KMS-11 (cell line): ENCODE measurements at regions not wholly inside any gene's neighbourhood (a gene's known extent, or its start where the extent isn't known, plus 50 kb on each side); places are given as distances from the start of the nearest gene placed in this dataset.

ENCODE experiments used
- H2AFZ ChIP-seq: fragments of 200-600 bp; sonication (generic); 2 replicates; pipeline ENCODE4 v1.6.1; 2016; ENCODE audit warnings: antibody characterized with exemption, mixed run types, low read depth
- H3K27ac ChIP-seq: fragments of 200-600 bp; sonication (generic); 2 replicates; pipeline ENCODE4 v1.6.1; 2016; ENCODE audit warnings: mild to moderate bottlenecking, mixed run types
- H3K27me3 ChIP-seq: fragments of 200-600 bp; sonication (generic); 2 replicates; pipeline ENCODE4 v1.6.1; 2017; ENCODE audit warnings: mild to moderate bottlenecking, low read depth, mixed run types, moderate library complexity; ENCODE audit not compliant: insufficient read depth
- H3K36me3 ChIP-seq: fragments of 200-600 bp; sonication (generic); 2 replicates; pipeline ENCODE4 v1.6.1; 2017; ENCODE audit warnings: mild to moderate bottlenecking, mixed run types; ENCODE audit not compliant: insufficient read depth
- H3K4me1 ChIP-seq: fragments of 200-600 bp; sonication (generic); 2 replicates; pipeline ENCODE4 v1.6.1; 2016; ENCODE audit warnings: mild to moderate bottlenecking, low read depth, mixed run types; ENCODE audit not compliant: poor library complexity, severe bottlenecking
- H3K4me2 ChIP-seq: fragments of 200-600 bp; sonication (generic); 2 replicates; pipeline ENCODE4 v1.7.0; 2016; ENCODE audit warnings: mild to moderate bottlenecking, mixed run types
- H3K4me3 ChIP-seq: fragments of 200-600 bp; sonication (generic); IDR thresholded peaks from 2 replicates; pipeline ENCODE4 v1.6.1; 2017; ENCODE audit warnings: low read depth, low read length, mixed read lengths; ENCODE audit not compliant: insufficient read depth
- H3K79me2 ChIP-seq: fragments of 200-600 bp; sonication (generic); 2 replicates; pipeline ENCODE4 v1.6.1; 2016; ENCODE audit warnings: low read depth, mixed run types; ENCODE audit not compliant: insufficient read depth
- H3K9ac ChIP-seq: fragments of 200-600 bp; sonication (generic); 2 replicates; pipeline ENCODE4 v1.6.1; 2016; ENCODE audit warnings: mild to moderate bottlenecking, mixed run types
- H4K20me1 ChIP-seq: fragments of 200-600 bp; sonication (generic); 2 replicates; pipeline ENCODE4 v1.6.1; 2016; ENCODE audit warnings: mild to moderate bottlenecking, mixed run types; ENCODE audit not compliant: insufficient read depth
- TF ChIP-seq, protein P1 (sequence below): fragments of 200-600 bp; sonication (generic); conservative IDR thresholded peaks from 2 replicates; pipeline ENCODE4 v1.6.1; 2017; ENCODE audit warnings: low read depth, mild to moderate bottlenecking, antibody characterized with exemption, low read length, moderate library complexity, mixed read lengths

DNA sequence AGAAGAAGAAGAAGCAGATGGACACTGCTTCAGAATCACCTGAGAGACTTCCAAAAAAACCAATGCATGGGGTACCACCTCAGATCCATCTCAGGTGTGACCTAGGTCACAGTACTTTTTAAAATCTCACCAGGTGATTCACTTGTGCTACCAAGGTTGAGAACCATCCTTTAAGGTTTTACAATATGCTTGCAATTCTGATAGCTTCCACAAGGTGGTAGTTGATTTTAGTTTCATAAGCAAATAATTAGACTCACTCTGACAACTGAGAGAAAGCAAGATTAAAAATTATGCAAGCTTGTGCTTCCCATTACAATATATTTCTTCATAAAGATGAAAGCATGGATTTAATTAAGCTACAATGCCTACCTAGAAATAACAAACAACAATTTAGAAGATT is 355.1 kb downstream of the EN1 start:
- Histone ChIP-seq H4K20me1 (no peaks in the 10 kb centered on the region), H3K9ac (no peak overlapping the region), H3K4me2 (no peak overlapping the region), H3K27me3 (no peaks in the 10 kb centered on the region), H2AFZ (no peak overlapping the region), H3K27ac (no peak overlapping the region), H3K36me3 (no peaks in the 10 kb centered on the region), H3K4me3 (no peak overlapping the region), H3K79me2 (no peaks in the 10 kb centered on the region), H3K4me1 (no peaks in the 10 kb centered on the region)
- TF ChIP-seq, protein P1, sequence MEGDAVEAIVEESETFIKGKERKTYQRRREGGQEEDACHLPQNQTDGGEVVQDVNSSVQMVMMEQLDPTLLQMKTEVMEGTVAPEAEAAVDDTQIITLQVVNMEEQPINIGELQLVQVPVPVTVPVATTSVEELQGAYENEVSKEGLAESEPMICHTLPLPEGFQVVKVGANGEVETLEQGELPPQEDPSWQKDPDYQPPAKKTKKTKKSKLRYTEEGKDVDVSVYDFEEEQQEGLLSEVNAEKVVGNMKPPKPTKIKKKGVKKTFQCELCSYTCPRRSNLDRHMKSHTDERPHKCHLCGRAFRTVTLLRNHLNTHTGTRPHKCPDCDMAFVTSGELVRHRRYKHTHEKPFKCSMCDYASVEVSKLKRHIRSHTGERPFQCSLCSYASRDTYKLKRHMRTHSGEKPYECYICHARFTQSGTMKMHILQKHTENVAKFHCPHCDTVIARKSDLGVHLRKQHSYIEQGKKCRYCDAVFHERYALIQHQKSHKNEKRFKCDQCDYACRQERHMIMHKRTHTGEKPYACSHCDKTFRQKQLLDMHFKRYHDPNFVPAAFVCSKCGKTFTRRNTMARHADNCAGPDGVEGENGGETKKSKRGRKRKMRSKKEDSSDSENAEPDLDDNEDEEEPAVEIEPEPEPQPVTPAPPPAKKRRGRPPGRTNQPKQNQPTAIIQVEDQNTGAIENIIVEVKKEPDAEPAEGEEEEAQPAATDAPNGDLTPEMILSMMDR = no peak; the same call in 1 of the 2 replicates

DNA sequence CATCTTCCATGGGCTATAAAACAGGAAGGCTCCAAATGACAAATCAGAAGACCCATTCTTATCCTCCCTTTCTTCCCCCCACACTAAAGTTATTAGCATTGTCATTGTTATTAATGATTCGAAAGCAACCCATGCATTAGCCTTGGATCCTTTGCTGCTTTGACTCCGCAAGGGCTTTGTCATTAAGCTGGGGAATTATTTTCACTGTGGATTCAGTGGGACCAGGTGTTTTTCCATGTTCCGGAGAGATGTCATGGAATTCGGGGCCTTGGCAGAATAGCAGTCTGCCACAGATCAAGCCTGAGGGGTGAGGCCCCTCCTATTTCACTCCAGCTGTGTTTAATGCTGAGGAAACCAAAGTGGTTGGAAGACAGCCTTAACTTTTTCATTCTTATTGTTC is 357.1 kb downstream of the EN1 start:
- Histone ChIP-seq H3K79me2 (no peaks in the 10 kb centered on the region), H4K20me1 (no peaks in the 10 kb centered on the region), H3K4me1 (no peaks in the 10 kb centered on the region), H3K27me3 (no peaks in the 10 kb centered on the region), H3K36me3 (no peaks in the 10 kb centered on the region), H3K4me2 (no peak overlapping the region), H3K27ac (no peak overlapping the region), H3K9ac (no peak overlapping the region), H3K4me3 (no peak overlapping the region), H2AFZ (no peak overlapping the region)
- TF ChIP-seq, protein P1 = no peak

DNA sequence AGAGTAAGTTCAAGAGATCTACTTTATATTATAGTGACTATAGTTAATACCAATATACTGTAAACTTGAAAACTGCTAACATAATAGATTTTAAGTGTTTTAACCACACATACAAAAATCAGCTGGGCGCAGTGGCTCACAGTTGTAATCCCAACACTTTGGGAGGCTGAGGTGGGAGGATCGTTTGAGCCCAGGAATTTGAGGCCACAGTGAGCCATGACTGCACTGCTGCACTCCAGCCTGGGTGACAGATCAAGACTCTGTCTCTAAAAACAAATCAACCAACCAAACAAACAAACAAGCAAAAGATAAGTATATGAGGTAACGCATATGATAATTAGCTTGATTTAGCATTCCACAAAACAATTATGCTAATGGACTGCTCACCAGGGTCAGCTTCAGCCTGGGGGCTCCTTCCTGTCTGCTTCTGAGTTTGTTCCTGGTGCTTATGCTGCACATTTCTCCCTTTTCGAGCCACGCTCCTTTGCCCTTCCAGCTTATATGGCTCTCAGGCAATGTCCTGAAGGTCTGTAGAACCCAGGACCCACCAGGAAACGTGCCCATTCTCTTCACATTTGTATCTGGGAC is 357.6 kb downstream of the EN1 start:
- Histone ChIP-seq H3K4me2 (no peak overlapping the region), H3K79me2 (no peaks in the 10 kb centered on the region), H2AFZ (no peak overlapping the region), H3K4me1 (no peaks in the 10 kb centered on the region), H3K9ac (no peak overlapping the region), H3K4me3 (no peak overlapping the region), H4K20me1 (no peaks in the 10 kb centered on the region), H3K27me3 (no peaks in the 10 kb centered on the region), H3K36me3 (no peaks in the 10 kb centered on the region), H3K27ac (no peak overlapping the region)
- TF ChIP-seq, protein P1 = no peak

DNA sequence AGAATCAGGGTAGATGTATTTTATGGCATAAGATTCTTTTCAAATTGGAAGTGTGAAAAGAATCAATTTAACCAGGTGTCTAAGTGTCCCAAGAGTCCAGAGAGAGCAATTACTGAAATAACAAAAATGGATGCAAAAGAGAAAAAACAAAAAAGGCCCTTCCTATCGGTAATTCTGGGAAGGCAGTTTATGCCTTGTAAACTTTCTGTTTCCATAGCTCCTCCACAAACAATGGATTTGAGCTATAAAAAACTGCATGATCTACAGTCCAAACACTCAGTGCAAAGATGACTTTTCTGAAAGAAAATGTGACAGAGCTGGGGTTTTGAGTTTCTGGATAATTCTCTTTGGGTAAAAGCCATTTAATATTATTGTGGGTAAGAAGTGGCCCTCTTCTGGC is 366.1 kb downstream of the EN1 start:
- Histone ChIP-seq H3K27ac (no peak overlapping the region), H3K79me2 (no peaks in the 10 kb centered on the region), H4K20me1 (no peaks in the 10 kb centered on the region), H2AFZ (no peak overlapping the region), H3K9ac (no peak overlapping the region), H3K4me2 (no peak overlapping the region), H3K36me3 (no peaks in the 10 kb centered on the region), H3K4me3 (no peak overlapping the region), H3K27me3 (no peaks in the 10 kb centered on the region), H3K4me1 (no peaks in the 10 kb centered on the region)
- TF ChIP-seq, protein P1 = no peak
